ENCODE measurements at regions not wholly inside any gene's neighbourhood (a gene's known extent, or its start where the extent isn't known, plus 50 kb on each side); places are given as distances from the start of the nearest gene placed in this dataset.

GRCh38 chr4:77309496-77309895 is 152.5 kb downstream of the CCNG2 start:
- TF ChIP-seq POLR2AphosphoS2 (IDR thresholded peaks at IDR 0.05; ENCODE audit: low read depth, low read length) (no peak), EZH2 (IDR thresholded peaks at IDR 0.05; ENCODE audit: borderline replicate concordance, control insufficient read depth, low read depth, low read length) (no peak), SMC3 (IDR thresholded peaks at IDR 0.05; ENCODE audit: borderline replicate concordance, low read length) (no peak), HDAC6 (IDR thresholded peaks at IDR 0.05; ENCODE audit: unreplicated experiment) (no peak), CBX5 (IDR thresholded peaks at IDR 0.05; ENCODE audit: low read depth) (no peak), CUX1 (IDR thresholded peaks at IDR 0.05; ENCODE audit: insufficient replicate concordance, low read depth, low read length) (no peak), CTCF (IDR thresholded peaks at IDR 0.05 in 2 of 3, conservative IDR thresholded peaks at IDR 0.05 in 1 of 3; ENCODE audit: control insufficient read depth in 2 of 3, extremely low read depth in 1 of 3, insufficient read depth in 1 of 3, low read depth in 3 of 3, low read length in 3 of 3) (no peak), RELB (IDR thresholded peaks at IDR 0.05; ENCODE audit: low read depth) (no peak), USF2 (IDR thresholded peaks at IDR 0.05; ENCODE audit: borderline replicate concordance, low read depth, low read length) (no peak), CBFB (IDR thresholded peaks at IDR 0.05; ENCODE audit: low read depth) (no peak)

All from GM12878 (cell line).